Activated CD4-positive, CD25-positive, alpha-beta regulatory T cell (primary cell): ENCODE measurements at regions not wholly inside any gene's neighbourhood (a gene's known extent, or its start where the extent isn't known, plus 50 kb on each side); places are given as distances from the start of the nearest gene placed in this dataset.

Source experiments
- DNase-seq, 4 experiments: peaks; one replicate each; lab custom pipeline; 2025; lab: John Stamatoyannopoulos, UW

DNA sequence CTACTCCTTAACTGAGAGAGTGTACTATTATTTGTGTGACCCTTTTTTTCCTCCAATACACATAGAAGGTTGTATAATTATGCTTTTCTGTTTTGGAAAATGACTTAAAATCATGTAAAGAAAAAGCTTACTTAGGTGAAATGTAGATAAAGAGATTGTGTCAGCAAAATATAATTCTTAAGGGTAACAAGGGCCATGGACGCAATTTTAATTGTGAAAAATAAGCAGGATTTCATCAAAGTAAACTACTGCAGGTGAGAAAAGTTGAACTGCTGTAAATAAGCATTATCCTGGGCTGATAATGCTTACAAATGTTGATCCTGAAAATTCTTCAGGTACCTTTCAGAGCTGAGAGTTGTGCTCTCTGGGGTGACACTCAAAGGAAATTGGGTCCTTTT lies 141.5 kb downstream of the RPIA start:
- DNase-seq: no peak

DNA sequence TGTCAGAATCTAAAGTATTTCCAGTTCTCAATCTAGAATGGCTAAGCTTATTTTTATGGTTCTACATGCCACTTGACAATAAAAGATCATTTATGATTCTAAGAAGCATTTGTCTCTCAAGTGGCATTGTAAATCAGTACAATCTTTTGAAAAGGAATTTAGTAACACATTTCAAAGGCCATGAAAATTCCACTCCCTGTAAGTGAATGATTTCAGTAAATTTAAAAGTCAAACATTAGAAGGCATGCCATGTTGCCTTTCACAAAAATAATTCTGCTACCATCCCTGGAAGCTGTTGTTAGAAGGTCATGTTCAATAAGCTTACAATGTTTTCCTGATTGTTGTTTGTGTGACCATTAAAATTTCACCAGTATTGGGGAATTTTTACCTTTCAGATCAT lies 142.9 kb downstream of the RPIA start:
- DNase-seq: no peak

DNA sequence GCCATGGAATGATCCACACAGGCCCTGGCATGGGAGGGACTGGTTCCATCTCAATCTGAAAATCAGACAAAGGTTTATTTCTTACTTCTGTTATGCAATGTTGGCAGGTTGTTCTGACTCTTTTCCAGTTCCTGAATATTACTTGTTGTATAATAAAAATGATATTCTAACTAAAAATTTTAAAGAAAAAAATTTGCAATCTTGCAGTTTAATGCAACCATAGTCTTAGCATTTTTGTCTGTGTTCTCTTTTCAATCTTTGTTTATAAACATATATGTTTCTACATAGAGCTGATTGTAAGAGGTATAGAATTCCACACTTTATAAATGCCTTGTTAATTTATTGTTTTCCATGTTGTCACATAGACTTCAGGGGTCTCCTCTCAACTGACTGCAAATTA lies 143.4 kb downstream of the RPIA start:
- DNase-seq: no peak

DNA sequence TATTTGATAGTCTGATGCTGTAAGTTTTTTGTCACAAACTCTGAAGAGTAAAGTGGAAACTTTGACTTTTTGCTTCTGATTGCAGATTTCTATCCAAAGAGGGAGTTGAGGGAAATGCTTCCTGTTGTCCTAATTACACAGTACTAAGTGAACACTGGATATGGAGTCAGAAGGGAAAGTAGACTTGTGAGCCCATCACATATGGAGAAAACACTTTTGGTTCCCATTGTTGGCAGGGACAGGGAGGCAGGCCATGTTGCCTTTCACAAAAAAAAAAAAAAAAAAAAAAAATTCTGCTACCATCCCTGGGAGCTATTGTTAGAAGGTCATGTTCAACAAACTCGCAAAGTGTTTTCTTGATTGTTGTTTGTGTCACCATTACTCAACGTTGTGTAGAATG lies 144.3 kb downstream of the RPIA start:
- DNase-seq: no peak

DNA sequence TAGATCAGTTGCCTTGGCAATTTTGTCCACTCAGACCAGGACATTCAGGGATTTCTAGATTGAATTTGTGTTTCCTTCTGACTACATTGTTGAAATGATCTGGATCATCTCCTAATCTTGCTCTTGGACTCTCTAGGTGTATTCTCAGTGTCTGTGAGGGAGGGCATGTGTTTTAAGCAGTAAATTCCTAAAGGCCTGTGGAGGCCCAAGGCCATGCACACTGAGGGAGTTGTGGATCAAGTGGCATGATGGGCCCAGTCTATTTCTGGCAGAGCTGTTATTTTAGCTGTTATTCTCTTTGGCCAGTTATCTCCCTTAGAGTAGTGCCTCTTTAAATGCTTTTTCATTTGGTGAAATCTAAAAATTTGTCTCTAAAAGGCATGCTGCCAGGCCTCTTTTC lies 144.9 kb downstream of the RPIA start:
- no peak for DNase-seq

DNA sequence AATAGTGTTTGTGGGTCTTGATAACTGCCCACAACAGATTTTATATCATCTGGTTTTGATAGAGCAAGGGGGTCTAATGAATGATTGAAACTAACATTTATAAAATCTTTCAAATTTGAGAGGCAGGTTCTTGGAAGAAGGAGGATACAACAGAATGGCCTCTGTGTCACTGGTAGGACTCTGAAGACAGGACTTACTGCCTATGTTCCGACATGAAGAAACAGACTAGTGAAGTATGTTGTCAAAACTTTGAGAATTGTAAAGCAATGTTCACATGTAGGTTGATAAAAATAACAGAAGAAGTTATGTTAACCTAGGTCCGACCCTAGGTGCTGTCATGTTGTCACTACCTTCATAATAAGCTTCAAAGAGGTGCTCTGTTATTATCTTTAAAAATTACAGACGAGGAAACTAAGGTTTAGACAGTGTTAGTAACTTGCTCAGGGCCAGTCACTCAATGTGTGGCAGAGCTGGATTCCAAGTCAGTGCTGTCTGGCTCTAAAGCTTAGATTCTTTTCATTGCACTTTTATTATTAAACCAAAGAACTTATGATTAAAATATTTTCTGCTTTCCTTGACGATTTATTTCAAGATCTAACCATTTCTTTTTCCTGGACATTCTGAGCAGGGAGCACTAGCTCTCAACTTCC lies 146.2 kb downstream of the RPIA start:
- DNase-seq: no peak

DNA sequence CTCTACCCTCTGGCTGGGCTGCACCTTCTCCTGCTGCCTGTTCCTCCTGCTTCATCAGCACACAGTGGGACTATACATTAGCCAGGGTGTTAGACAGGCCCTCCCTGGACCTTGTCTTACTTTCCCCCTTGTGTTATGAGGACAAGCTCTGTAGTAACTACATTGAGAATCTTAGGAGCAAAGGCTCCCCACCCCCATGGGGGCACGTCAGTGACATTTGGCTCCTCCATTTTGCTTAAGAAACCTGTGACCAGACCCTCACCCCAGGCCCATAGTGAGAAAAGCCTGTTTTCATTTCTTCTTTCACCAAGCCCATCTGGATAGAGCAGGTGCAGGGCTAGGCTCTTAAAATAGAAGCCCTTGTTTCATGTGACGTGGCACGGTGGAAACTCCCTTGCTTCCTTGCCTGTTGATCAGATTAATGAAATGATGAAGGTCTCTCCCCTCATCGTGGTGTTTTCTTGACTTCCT lies 146.7 kb downstream of the RPIA start:
- no peak for DNase-seq

DNA sequence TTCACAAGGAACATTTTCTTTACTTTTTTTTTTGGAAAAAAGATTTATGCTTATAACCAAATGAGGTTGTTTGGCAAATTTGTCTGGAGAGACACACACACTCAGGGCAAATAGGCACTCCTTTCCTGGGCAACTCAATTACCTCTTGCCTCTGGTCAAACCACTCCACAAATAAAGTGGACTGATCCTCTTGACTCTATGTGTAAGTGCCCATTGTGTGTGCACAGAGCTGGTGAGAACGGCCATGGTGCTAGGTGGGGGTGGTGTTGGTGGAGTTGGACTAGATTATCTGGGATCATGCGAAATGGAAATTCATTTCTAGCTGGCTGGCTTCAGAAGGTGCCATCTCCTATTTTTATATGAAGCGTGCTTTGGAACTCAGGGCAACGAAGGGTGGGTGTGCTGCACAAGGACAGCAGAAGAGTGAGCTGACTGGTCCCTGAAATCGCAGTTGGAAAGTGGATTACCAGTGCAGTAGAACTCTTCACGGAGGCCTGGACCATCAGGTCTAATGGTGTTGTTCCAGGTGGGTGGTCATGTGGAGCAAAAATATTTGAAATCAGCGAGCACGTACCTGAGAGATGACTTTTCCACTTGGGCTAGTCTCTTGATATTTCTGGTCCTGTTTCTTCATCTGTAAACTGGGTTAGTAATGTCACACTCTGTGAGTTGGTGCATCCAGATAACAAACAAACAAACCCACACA lies 149.9 kb downstream of the RPIA start:
- no peak for DNase-seq

DNA sequence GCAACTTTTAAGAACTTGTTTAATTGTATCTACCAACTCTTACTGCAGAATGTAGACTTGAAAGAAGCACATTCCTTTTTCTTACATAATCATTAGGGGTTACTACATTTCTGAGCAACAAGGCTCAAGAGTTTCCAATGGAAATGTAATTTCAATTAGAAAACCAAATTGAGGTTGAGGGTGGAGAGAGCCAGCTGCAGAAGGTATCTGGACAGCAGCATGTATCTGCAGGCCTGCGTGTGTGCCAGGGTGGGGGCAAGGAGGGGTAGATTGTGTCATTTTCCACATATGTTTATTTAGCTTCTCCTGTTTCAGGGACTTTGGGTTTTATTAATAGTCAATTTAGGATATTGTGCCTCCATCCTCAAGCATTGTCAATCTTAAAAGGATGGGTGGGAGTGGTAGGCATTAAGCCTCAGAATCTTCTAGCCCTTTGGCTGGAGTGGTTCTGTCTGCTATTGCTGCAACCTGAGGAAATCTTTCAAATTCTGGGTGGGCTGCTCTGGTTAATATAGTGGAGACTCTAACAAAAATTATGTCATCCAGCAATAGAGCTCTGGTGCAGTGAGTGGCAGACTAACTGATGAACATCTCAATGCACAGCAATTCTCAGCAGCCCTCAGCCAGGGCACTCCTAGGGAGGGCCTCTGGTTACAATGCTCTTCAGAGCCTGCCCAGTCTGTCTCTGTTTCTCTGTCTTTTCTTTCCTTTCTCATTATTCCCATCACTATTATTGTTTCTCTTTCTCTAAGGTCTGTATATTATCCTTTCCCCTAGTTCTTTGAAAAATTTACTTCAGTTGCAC lies 151.4 kb downstream of the RPIA start:
- DNase-seq: no peak

DNA sequence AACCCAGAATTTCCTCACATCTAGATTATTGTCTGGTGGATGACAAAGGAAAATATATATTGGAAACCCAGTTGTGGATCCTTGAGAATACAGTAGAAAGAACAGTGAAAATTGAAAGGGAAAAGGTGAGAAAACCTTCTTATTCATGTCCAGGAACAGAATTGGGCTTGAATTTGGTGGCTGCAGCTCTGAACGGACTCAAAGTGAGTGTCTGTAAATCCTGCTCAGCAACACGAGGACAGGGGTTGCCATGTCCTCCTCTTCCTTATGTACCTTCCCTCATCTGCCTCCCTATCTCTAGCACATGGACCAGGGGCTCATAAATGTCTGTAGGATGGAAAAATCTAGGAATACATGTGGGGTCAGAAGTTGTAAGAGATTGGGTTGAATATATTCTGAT lies 152.2 kb downstream of the RPIA start:
- no peak for DNase-seq

DNA sequence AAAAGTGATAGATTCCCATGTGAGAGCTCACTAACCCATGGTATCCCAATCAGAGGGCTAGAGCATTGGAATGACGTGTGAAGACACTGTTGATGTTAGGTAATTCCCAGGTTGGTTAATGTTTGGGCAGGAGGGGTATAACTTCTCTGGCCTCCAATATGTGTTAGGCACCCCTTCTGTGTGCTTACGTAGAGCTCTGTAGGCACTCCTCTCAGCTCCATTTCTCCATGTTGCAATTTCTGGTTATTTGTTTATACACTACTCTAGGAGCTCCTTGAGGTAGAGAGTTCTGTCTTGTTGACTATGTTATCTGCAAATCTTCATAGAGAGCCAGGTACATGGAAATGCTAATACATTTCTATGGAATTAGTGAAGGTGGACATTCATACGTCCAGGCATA lies 153.5 kb downstream of the RPIA start:
- DNase-seq: no peak

DNA sequence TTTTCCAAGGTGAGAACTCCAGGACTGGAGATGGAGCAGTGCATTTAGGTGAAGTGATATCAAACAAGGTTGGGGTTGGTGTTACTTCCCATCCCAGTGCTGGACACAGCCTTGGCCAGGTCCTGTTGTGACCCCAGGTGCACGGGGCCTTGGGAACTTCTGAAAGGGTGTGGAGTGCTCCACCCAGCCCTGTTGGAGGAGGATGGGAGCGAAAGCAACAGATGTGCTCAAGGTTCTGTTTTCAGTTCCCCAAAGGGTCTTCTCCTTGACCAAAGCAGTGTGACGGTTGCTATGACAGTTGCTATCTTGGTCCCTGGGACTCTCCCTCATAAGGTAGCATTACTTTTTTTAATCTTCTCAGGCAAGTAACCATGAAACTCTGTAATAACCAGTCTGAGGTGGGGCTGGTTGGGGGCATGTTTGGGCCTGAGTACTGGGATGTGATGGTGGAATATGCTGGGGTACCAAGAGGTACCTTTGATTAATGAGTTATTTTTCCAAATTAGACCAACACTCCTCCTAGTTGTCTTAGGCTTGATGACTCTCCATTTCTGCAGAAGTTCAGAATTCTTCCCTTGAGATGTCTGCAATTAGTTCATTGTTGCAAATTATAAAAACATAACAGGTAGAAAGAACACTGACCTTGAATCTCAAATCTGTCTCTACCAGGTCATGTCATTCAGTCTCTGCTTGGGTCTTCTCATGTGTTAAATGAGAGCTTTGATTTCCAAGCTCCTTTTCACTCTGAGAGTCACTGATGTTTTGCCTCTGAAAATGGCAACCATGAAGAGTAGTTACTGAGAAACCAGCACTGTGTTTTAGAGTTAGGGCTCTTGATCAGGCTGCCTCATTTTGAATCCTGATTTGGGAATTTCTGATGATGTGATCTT lies 154.5 kb downstream of the RPIA start:
- DNase-seq: no peak

DNA sequence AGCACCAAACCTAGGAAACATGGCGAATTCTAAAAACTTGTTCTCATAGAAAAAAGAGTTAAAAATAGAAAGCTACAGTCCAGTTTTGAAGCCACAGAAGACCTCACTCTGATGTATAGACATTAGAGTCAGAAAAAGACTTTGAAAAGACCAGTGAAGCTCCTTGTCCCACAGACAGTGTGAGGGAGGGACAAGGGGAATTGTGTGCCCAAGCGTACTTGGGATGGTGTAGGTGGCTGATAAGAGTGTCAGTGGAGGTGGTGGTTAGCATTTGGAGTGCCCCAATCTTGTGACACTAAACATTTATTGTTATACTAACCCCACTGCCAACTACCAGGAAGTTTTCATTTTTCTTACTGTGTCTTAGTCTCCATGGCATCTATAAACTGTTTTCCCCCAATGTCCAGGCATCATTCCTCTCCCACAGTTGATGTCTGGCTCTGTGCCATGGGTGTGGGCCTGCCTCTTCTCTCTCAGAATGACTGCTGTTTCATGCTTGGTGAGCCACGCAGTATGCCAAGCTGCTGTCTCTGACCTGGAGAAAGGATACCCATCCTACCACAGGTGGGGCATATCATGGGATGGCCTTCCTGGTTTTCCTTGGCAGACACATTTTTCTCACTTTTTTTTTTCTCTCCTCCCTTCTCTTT lies 161.4 kb downstream of the RPIA start:
- no peak for DNase-seq

DNA sequence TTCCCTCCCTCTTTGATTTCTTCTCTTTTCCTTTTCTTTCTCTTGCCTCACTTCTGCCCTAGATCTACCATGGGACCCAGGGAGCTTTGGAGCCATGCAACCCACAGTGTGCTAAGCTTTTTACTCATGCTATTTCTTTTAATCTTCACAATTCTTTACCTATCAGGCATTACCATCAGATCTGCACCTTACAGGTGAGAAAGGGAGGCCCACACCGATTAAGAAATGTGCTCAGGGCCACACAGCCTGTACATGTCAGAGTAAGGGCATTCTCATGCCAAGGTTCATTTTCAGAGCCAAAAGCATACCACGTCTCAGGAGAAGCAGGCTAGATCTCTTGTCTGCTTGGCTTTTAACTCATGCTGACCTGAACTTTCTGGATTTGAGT lies 161.9 kb downstream of the RPIA start:
- DNase-seq: no peak

DNA sequence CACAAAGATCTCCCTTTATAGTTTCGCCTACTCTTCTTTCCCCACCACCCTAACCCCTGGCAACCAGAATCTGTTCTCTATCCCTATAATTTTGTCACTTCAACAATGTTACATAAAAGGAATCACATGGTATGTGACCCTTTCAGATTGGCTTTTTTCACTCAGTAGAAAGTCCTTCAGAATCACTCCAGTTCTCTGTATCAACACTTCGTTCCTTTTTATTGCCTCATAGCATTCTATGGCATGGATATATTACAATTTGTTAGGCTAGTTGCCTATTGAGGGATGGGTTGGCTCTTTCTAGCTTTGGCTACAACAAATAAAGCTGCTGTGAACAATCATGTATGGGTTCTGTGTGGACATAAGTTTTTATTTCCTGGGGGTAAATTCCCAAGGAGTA lies 163.1 kb downstream of the RPIA start:
- no peak for DNase-seq

DNA sequence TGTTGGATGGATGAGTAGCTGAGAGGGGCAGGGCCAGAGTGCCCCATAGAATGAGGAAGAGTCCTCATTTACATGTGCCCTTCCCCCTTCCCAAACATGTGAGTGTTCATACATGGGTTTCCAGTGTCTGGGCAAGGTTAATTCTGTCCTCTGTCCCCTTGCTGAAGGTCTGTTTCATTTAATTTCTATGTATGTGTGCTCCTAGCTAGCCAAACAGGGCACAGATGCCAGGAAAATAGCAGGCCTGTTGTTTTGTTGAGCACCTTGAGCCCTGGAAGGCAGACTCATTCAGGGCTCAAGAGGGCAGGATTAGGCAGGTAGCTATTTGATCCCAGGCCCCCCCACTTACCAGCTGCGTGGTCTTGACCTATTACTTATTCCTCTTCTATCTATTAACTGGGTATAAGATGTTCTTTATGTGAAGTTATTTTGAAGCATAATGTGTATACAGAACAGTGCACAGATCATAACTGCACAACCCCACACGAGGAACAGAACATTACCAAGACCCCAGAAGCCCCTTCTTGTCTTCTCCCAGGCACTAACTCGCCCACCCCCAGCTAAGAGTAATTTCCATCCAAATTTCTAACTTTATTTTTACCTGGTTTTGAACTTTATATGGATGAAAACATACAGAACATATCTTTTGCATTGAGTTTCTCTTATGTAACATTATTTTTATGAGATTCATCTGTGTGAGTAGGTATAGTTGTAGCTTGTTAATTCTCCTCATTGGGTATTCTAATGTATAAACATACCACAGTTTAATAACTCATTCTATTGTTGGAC lies 164.3 kb downstream of the RPIA start:
- DNase-seq: no peak

DNA sequence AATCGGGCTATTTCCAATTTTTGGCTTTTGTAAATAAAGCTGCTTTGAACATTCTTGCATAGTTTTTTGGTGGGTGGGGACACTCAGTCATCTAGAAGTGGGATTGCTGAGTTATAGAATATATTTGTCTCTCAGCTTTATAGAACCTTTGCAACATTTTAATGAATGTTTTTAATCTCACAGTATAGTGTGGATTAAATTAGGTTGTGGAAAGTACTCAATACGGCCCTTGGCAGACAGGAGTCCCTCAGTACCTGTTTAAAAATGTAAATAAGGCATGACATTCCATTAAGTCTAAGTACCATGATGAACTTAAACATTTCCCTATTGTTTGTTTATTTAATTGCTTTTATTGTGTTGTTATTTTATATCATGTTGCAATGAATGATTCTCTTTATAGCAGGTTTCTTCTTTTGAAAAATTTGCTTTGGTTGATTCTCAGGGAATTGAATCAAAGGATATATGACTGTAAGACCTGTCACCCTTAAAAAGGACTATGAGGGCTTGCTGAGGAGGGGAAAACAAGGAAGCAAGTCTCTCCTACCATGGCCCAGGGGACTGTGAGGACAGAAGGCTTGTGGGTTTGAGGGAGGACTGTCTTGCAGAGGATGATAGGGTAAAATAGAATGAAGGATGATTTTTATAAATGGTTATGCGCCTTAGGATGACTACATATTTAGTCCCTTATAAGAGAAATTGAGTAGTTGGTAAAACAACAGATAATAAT lies 165.1 kb downstream of the RPIA start:
- no peak for DNase-seq

DNA sequence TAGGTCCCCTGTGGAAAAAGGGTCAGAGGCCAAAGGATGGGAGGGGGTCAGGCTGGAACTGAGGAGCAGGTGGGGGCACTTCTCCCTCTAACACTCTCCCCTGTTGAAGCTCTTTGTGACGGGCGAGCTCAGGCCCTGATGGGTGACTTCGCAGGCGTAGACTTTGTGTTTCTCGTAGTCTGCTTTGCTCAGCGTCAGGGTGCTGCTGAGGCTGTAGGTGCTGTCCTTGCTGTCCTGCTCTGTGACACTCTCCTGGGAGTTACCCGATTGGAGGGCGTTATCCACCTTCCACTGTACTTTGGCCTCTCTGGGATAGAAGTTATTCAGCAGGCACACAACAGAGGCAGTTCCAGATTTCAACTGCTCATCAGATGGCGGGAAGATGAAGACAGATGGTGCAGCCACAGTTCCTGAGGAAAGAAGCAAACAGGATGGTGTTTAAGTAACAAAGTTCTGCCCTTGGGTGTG lies 165.8 kb downstream of the RPIA start:
- no peak for DNase-seq

DNA sequence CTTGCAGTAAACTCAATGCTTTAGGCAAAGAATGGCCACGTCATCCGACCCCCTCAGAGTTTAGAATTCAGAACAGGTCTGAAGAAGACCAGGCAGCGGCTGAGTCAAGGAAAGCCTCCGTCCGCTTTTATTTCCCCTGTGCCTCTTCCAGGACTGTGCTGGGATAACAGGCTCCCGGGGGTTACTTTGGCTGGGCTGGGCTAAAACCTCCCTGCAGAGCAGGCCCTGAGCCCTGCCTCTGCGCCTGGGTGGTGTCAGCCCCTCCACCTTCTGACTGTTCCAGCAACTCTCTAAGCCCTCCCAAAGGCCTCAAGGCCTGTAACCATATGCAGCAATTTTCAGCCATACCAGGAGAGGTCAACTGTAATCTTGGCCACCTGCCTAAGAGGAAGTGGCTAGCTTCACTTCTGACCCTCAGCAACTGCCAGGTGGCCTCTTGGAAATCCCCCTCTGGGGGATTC lies 166.5 kb downstream of the RPIA start:
- no peak for DNase-seq

DNA sequence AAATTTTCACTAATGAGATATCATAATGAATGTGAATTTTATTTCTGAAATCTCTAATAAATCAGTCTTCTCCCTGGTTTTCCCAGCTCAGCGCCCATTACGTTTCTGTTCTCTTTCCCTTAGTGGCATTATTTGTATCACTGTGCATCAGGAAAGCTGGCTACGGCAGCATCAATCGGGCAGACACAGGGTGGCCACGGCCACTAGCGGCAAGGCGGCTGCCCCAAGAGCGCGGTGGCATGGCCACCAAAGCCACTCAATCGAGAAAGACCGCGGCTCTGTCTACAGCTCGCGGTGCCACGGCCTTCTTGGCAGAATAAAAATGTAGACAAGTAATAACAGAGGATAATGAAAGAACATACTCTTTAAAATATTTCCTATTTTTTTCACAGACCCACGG lies 168.0 kb downstream of the RPIA start:
- DNase-seq: no peak
